WTC11 (cell line): ENCODE measurements at regions not wholly inside any gene's neighbourhood (a gene's known extent, or its start where the extent isn't known, plus 50 kb on each side); places are given as distances from the start of the nearest gene placed in this dataset.

Source experiments
- AR ChIP-seq: fragments of 250-450 bp; sonication (Bioruptor Pico); IDR thresholded peaks from 2 replicates; pipeline ENCODE4 v1.9.0; 2021; ENCODE audit warnings: mild to moderate bottlenecking
- ATF3 ChIP-seq: sonication (generic); formaldehyde crosslinking; conservative IDR thresholded peaks from 2 replicates; pipeline ENCODE4 v1.8.1; 2022; ENCODE audit warnings: mild to moderate bottlenecking, missing genetic modification reagents
- CREB1 ChIP-seq: sonication (generic); formaldehyde crosslinking; IDR thresholded peaks from 2 replicates; pipeline ENCODE4 v1.8.0; 2023; ENCODE audit warnings: mild to moderate bottlenecking, missing genetic modification reagents
- CTCF ChIP-seq: fragments of 200-600 bp; IDR thresholded peaks from 2 replicates; pipeline ENCODE4 v1.8.0; 2022; ENCODE audit warnings: antibody characterized with exemption
- E2F1 ChIP-seq: sonication (generic); formaldehyde crosslinking; IDR thresholded peaks from 2 replicates; pipeline ENCODE4 v1.8.0; 2022; ENCODE audit warnings: mild to moderate bottlenecking, missing genetic modification reagents
- PREB ChIP-seq: sonication (generic); formaldehyde crosslinking; IDR thresholded peaks from 2 replicates; pipeline ENCODE4 v1.8.1; 2022; ENCODE audit warnings: mild to moderate bottlenecking, missing genetic modification reagents, moderate library complexity, borderline replicate concordance
- RELA ChIP-seq: sonication (generic); formaldehyde crosslinking; IDR thresholded peaks from 2 replicates; pipeline ENCODE4 v1.8.1; 2022; ENCODE audit warnings: missing genetic modification reagents, mild to moderate bottlenecking, borderline replicate concordance
- SP1 ChIP-seq: sonication (generic); formaldehyde crosslinking; conservative IDR thresholded peaks from 2 replicates; pipeline ENCODE4 v1.8.1; 2022; ENCODE audit warnings: missing genetic modification reagents
- USF2 ChIP-seq: sonication (generic); formaldehyde crosslinking; IDR thresholded peaks from 2 replicates; pipeline ENCODE4 v1.8.1; 2023; ENCODE audit warnings: mild to moderate bottlenecking, missing genetic modification reagents, moderate library complexity
- ZNF423 ChIP-seq: fragments of 250-450 bp; sonication (Bioruptor Pico); IDR thresholded peaks from 2 replicates; pipeline ENCODE4 v2.1.2; 2022; ENCODE audit warnings: mild to moderate bottlenecking, moderate library complexity
- ZSCAN18 ChIP-seq: fragments of 250-450 bp; sonication (Bioruptor Pico); IDR thresholded peaks from 2 replicates; pipeline ENCODE4 v2.1.2; 2022; ENCODE audit warnings: mild to moderate bottlenecking, moderate library complexity

GRCh38 chr6:48243071-48243470 lies 132.1 kb upstream of the PTCHD4 start:
- no peak for TF ChIP-seq PREB (CRISPR knock-in tag)
- no peak for TF ChIP-seq CTCF
- no peak for TF ChIP-seq ATF3
- TF ChIP-seq SP1 = no peak
- TF ChIP-seq ZSCAN18 (CRISPR knock-in tag) = no peak
- no peak for TF ChIP-seq RELA
- no peak for TF ChIP-seq USF2 (CRISPR knock-in tag)
- no peak for TF ChIP-seq ZNF423 (CRISPR knock-in tag)
- no peak for TF ChIP-seq AR
- no peak for TF ChIP-seq E2F1
- no peak for TF ChIP-seq CREB1 (CRISPR knock-in tag)
